Adrenal gland (tissue), 9 donors: ENCODE measurements at regions not wholly inside any gene's neighbourhood (a gene's known extent, or its start where the extent isn't known, plus 50 kb on each side); places are given as distances from the start of the nearest gene placed in this dataset.
"Not testable (repeated sequence)": the region's sequence is repeated elsewhere in the genome, so short reads cannot be mapped to it uniquely, and the experiment has no call there.

Experiments used
- DNase-seq, 7 donors: peaks; one replicate each; pipeline ENCODE4 v3.0.0-alpha.2; 2019 to 2020
- H3K27ac ChIP-seq, 5 donors: fragments of 200-600 bp; sonication (generic) in 4 of 5; 1 replicate in 3 of 5; 2 replicates in 2 of 5; pipeline versions ENCODE4 v1.5.1 to v1.8.0; 2016 to 2020; ENCODE audit warnings: mild to moderate bottlenecking in 1 of 5
- H3K27me3 ChIP-seq: fragments of 200-600 bp; 2 replicates; pipeline ENCODE4 v1.8.0; 2021
- H3K36me3 ChIP-seq, 2 donors: fragments of 200-600 bp; replicated peaks in 1 of 2; 1 replicate in 1 of 2; 2 replicates in 1 of 2; pipeline versions ENCODE4 v1.5.1 to v1.8.0; 2018 to 2022
- H3K4me1 ChIP-seq, 2 donors: fragments of 200-600 bp; replicated peaks in 1 of 2; 1 replicate in 1 of 2; 2 replicates in 1 of 2; pipeline versions ENCODE4 v1.5.1 to v1.8.0; 2018 to 2021
- H3K4me3 ChIP-seq, 4 donors: fragments of 200-600 bp; sonication (generic) in 3 of 4; one replicate each; pipeline ENCODE4 v1.5.1; 2016 to 2018
- H3K9me3 ChIP-seq, 3 donors: fragments of 200-600 bp; sonication (generic) in 1 of 3; replicated peaks in 1 of 3; 1 replicate in 2 of 3; 2 replicates in 1 of 3; pipeline versions ENCODE4 v1.5.1 to v1.8.0; 2016 to 2021
- CTCF ChIP-seq, 6 experiments: fragments of 450-650 bp in 4 of 6; fragments of 200-600 bp in 2 of 6; sonication (generic) in 1 of 6; IDR thresholded peaks; 1 replicate in 5 of 6; 2 replicates in 1 of 6; pipeline versions ENCODE4 v1.5.1 to v1.8.0; 2016 to 2021; ENCODE audit warnings: antibody characterized with exemption in 6 of 6, mild to moderate bottlenecking in 2 of 6, moderate library complexity in 1 of 6
- POLR2A ChIP-seq, 2 donors: fragments of 450-650 bp; IDR thresholded peaks; one replicate each; pipeline ENCODE4 v1.6.1; 2017; ENCODE audit warnings: antibody characterized with exemption in 2 of 2, mild to moderate bottlenecking in 2 of 2, moderate library complexity in 1 of 2
- WGBS, 4 donors: extraction: QIAGEN DNeasy Blood & Tissue Kit in 2 of 4; methylation state at CpG; one replicate each; pipeline versions ENCODE4 v1.1.5 to v1.1.7; 2013 to 2017; 5-methylcytosine and 5-hydroxymethylcytosine counted together
- intact Hi-C, 2 donors: fragments of 100-400 bp; cut with DNase I; formaldehyde crosslinking; loops; one replicate each; pipeline versions ENCODE4 v1.14.1 to v1.15.0; 2022 to 2023
- donor health status: healthy with polysubstance abuse.
- donor health status: Bipolar disorder and iron deficiency.
- donor health status: DM: yes; HTN: yes; CAD: no.
- donor health status: DM: no; HTN: no; CAD: no.
- donor health status: DM: no; HTN: no; CAD: no.

GRCh38 chr1:233738850-233739249, 124.9 kb downstream of the KCNK1 start:
- Histone ChIP-seq H3K36me3 (no peaks in the 10 kb centered on the region), H3K27me3 (no peaks in the 10 kb centered on the region), H3K4me1 (no peaks in the 10 kb centered on the region), H3K4me3 (no peak overlapping the region), H3K27ac (no peak overlapping the region), H3K9me3 (no peaks in the 10 kb centered on the region)
- 83 to 90% (median 84%) methylated on average over 14 of the region's 14 CpGs for WGBS, 4 donors
- no peak for DNase-seq
- intact Hi-C loops = no loop called here
- TF ChIP-seq CTCF (IDR thresholded peaks at IDR 0.05) (no peak), POLR2A (IDR thresholded peaks at IDR 0.05) (no peak)

GRCh38 chr1:233744779-233745513, 131.0 kb downstream of the KCNK1 start:
- Histone ChIP-seq H3K9me3 (no peaks in the 10 kb centered on the region), H3K36me3 (no peaks in the 10 kb centered on the region), H3K27ac (no peak overlapping the region), H3K27me3 (no peaks in the 10 kb centered on the region), H3K4me1 (no peaks in the 10 kb centered on the region), H3K4me3 (no peak overlapping the region)
- no peak for TF ChIP-seq POLR2A (IDR thresholded peaks at IDR 0.05)
- no peak for TF ChIP-seq CTCF (IDR thresholded peaks at IDR 0.05)
- WGBS, 4 donors = 10 to 18% (median 15%) methylated on average over 3 of the region's 3 CpGs
- intact Hi-C loops = no loop called here
- DNase-seq = no peak

GRCh38 chr1:233750139-233750538, 136.2 kb downstream of the KCNK1 start:
- DNase-seq = no peak
- Histone ChIP-seq H3K4me1 (no peaks in the 10 kb centered on the region), H3K27ac (no peak overlapping the region), H3K4me3 (no peak overlapping the region), H3K36me3 (no peaks in the 10 kb centered on the region), H3K9me3 (no peaks in the 10 kb centered on the region), H3K27me3 (no peaks in the 10 kb centered on the region)
- WGBS, 4 donors = 85 to 97% (median 92%) methylated on average over 1 of the region's 1 CpG
- no peak for TF ChIP-seq POLR2A (IDR thresholded peaks at IDR 0.05)
- intact Hi-C loops = no loop called here

- H3K36me3 ChIP-seq = no peaks in the 10 kb centered on the region
- DNase-seq = no peak
- no peaks in the 10 kb centered on the region for H3K4me1 ChIP-seq
- H3K9me3 ChIP-seq = no peaks in the 10 kb centered on the region
- no peaks in the 10 kb centered on the region for H3K27me3 ChIP-seq
- WGBS, 4 donors = 0 to 47% (median 40%) methylated on average over 1 of the region's 1 CpG
- H3K4me3 ChIP-seq = no peak overlapping the region
- H3K27ac ChIP-seq = no peak overlapping the region
- intact Hi-C loops = no loop called here
- TF ChIP-seq POLR2A (IDR thresholded peaks at IDR 0.05) (no peak), CTCF (IDR thresholded peaks at IDR 0.05) (no peak)
Measured at GRCh38 chr1:233759665-233760064, 144.8 kb upstream of the SLC35F3 start.

GRCh38 chr1:233764304-233764703, 140.2 kb upstream of the SLC35F3 start:
- H3K27me3 ChIP-seq, H3K9me3 ChIP-seq, H3K4me1 ChIP-seq, H3K4me3 ChIP-seq, H3K36me3 ChIP-seq, DNase-seq, intact Hi-C loops, H3K27ac ChIP-seq: not testable (repeated sequence)
- WGBS, 4 donors = 61 to 99% (median 92%) methylated on average over 3 of the region's 3 CpGs
